ENCODE measurements at regions not wholly inside any gene's neighbourhood (a gene's known extent, or its start where the extent isn't known, plus 50 kb on each side); places are given as distances from the start of the nearest gene placed in this dataset.

- no peak for ATAC-seq
- no peak for TF ChIP-seq RARB (CRISPR knock-in tag; IDR thresholded peaks at IDR 0.05)
- TF ChIP-seq OSR1 (CRISPR knock-in tag; IDR thresholded peaks at IDR 0.05): no peak
- no peak for TF ChIP-seq ZNF70 (CRISPR knock-in tag; IDR thresholded peaks at IDR 0.05)
- no peak for TF ChIP-seq ARNTL (CRISPR knock-in tag; IDR thresholded peaks at IDR 0.05; ENCODE audit: borderline replicate concordance, low read depth)
- no peak for TF ChIP-seq ZFP3 (CRISPR knock-in tag; IDR thresholded peaks at IDR 0.05)
- TF ChIP-seq PPARA (CRISPR knock-in tag; IDR thresholded peaks at IDR 0.05; ENCODE audit: borderline replicate concordance): no peak
- no peak for TF ChIP-seq ESRRG (CRISPR knock-in tag; IDR thresholded peaks at IDR 0.05)
- no peak for TF ChIP-seq TCF4 (CRISPR knock-in tag; IDR thresholded peaks at IDR 0.05; ENCODE audit: borderline replicate concordance)
- no peak for TF ChIP-seq ZC3H10 (CRISPR knock-in tag; IDR thresholded peaks at IDR 0.05)
- no peak for TF ChIP-seq ZNF565 (CRISPR knock-in tag; conservative IDR thresholded peaks at IDR 0.05; ENCODE audit: low read depth)
- TF ChIP-seq GLIS3 (CRISPR knock-in tag; IDR thresholded peaks at IDR 0.05): no peak
- TF ChIP-seq ISL1 (CRISPR knock-in tag; IDR thresholded peaks at IDR 0.05): no peak
Measured at GRCh38 chr6:53744321-53744720, 50.5 kb upstream of the LRRC1 start.

GRCh38 chr6:53741034-53741823 lies 53.6 kb upstream of the LRRC1 start:
- ATAC-seq: peak; percentile 28; the same call in 1 of the 3 replicates
- no peak for TF ChIP-seq ZNF8 (CRISPR knock-in tag; IDR thresholded peaks at IDR 0.05)
- TF ChIP-seq TCF4 (CRISPR knock-in tag; IDR thresholded peaks at IDR 0.05; ENCODE audit: borderline replicate concordance): no peak
- TF ChIP-seq SNAI2 (CRISPR knock-in tag; IDR thresholded peaks at IDR 0.05): no peak
- no peak for TF ChIP-seq ZNF565 (CRISPR knock-in tag; conservative IDR thresholded peaks at IDR 0.05; ENCODE audit: low read depth)
- TF ChIP-seq RARB (CRISPR knock-in tag; IDR thresholded peaks at IDR 0.05): no peak
- TF ChIP-seq ZFP3 (CRISPR knock-in tag; IDR thresholded peaks at IDR 0.05): no peak
- no peak for TF ChIP-seq BACH2 (CRISPR knock-in tag; IDR thresholded peaks at IDR 0.05; ENCODE audit: borderline replicate concordance)
- TF ChIP-seq ARNTL (CRISPR knock-in tag; IDR thresholded peaks at IDR 0.05; ENCODE audit: borderline replicate concordance, low read depth): no peak
- no peak for TF ChIP-seq PATZ1 (CRISPR knock-in tag; IDR thresholded peaks at IDR 0.05; ENCODE audit: borderline replicate concordance)
- no peak for TF ChIP-seq POU6F1 (CRISPR knock-in tag; IDR thresholded peaks at IDR 0.05; ENCODE audit: borderline replicate concordance, low read depth)
- TF ChIP-seq CSRNP3 (CRISPR knock-in tag; IDR thresholded peaks at IDR 0.05): no peak
- no peak for TF ChIP-seq ZFP30 (CRISPR knock-in tag; IDR thresholded peaks at IDR 0.05)
- no peak for TF ChIP-seq ISL1 (CRISPR knock-in tag; IDR thresholded peaks at IDR 0.05)
- TF ChIP-seq TOX (CRISPR knock-in tag; IDR thresholded peaks at IDR 0.05; ENCODE audit: borderline replicate concordance): no peak
- TF ChIP-seq ZNF70 (CRISPR knock-in tag; IDR thresholded peaks at IDR 0.05): no peak

GRCh38 chr6:53737746-53738145 lies 57.1 kb upstream of the LRRC1 start:
- ATAC-seq: no peak
- TF ChIP-seq ISL1 (CRISPR knock-in tag; IDR thresholded peaks at IDR 0.05) (no peak), ZC3H10 (CRISPR knock-in tag; IDR thresholded peaks at IDR 0.05) (no peak), ZNF8 (CRISPR knock-in tag; IDR thresholded peaks at IDR 0.05) (no peak), RARB (CRISPR knock-in tag; IDR thresholded peaks at IDR 0.05) (no peak)

- TF ChIP-seq ZFP3 (CRISPR knock-in tag; IDR thresholded peaks at IDR 0.05): no peak
- no peak for ATAC-seq
Measured at GRCh38 chr6:53735896-53736295, 58.9 kb upstream of the LRRC1 start.

- TF ChIP-seq ARNTL (CRISPR knock-in tag; IDR thresholded peaks at IDR 0.05; ENCODE audit: borderline replicate concordance, low read depth) (no peak), ISL1 (CRISPR knock-in tag; IDR thresholded peaks at IDR 0.05) (0 out of 2 replicates have a peak, but pooled peaks have one; percentile 47)
- ATAC-seq: peak; percentile 84
Measured at GRCh38 chr6:53734473-53735299, 60.1 kb upstream of the LRRC1 start.
